Esophagus muscularis mucosa (tissue), 4 donors: ENCODE measurements at regions not wholly inside any gene's neighbourhood (a gene's known extent, or its start where the extent isn't known, plus 50 kb on each side); places are given as distances from the start of the nearest gene placed in this dataset.

Source experiments
- DNase-seq: peaks from one replicate; pipeline ENCODE4 v3.0.0-alpha.2; 2017; ENCODE audit errors: extremely low spot score
- H3K27ac ChIP-seq, 4 donors: fragments of 200-600 bp; sonication (generic); replicated peaks in 1 of 4; 1 replicate in 3 of 4; 2 replicates in 1 of 4; pipeline ENCODE4 v1.5.1; 2016 to 2019; ENCODE audit warnings: mild to moderate bottlenecking in 1 of 4
- H3K27me3 ChIP-seq, 4 donors: fragments of 200-600 bp; sonication (generic); one replicate each; pipeline versions ENCODE4 v1.5.1 to v1.6.0; 2016 to 2019
- H3K36me3 ChIP-seq, 4 donors: fragments of 200-600 bp; sonication (generic); one replicate each; pipeline ENCODE4 v1.5.1; 2016 to 2019
- H3K4me1 ChIP-seq, 4 donors: fragments of 200-600 bp; sonication (generic); one replicate each; pipeline ENCODE4 v1.5.1; 2016 to 2019
- H3K4me3 ChIP-seq, 4 donors: fragments of 200-600 bp; sonication (generic); 1 replicate in 2 of 4; 2 replicates in 2 of 4; pipeline ENCODE4 v1.5.1; 2016 to 2019; ENCODE audit warnings: mild to moderate bottlenecking in 4 of 4, moderate library complexity in 1 of 4
- H3K9me3 ChIP-seq, 4 donors: fragments of 200-600 bp; sonication (generic); 1 replicate in 3 of 4; 2 replicates in 1 of 4; pipeline ENCODE4 v1.5.1; 2016 to 2019
- CTCF ChIP-seq, 3 experiments: fragments of 200-600 bp in 2 of 3; fragments of 450-650 bp in 1 of 3; sonication (generic) in 2 of 3; IDR thresholded peaks; one replicate each; pipeline ENCODE4 v1.5.1; 2017 to 2019; ENCODE audit warnings: antibody characterized with exemption in 3 of 3, mild to moderate bottlenecking in 2 of 3, moderate library complexity in 1 of 3
- EP300 ChIP-seq: sonication (generic); formaldehyde crosslinking; IDR thresholded peaks from one replicate; pipeline ENCODE4 v1.6.1; 2017; ENCODE audit warnings: antibody characterized with exemption
- POLR2A ChIP-seq: fragments of 450-650 bp; IDR thresholded peaks from one replicate; pipeline ENCODE4 v1.6.1; 2017; ENCODE audit warnings: antibody characterized with exemption, moderate library complexity, mild to moderate bottlenecking, low read depth
- POLR2AphosphoS5 ChIP-seq, 2 donors: sonication (generic); formaldehyde crosslinking; IDR thresholded peaks; one replicate each; pipeline ENCODE4 v1.6.1; 2017; ENCODE audit warnings: antibody characterized with exemption in 2 of 2
- WGBS: methylation state at CpG from one replicate; pipeline ENCODE4 v1.1.5; 2018; 5-methylcytosine and 5-hydroxymethylcytosine counted together
- intact Hi-C: fragments of 100-400 bp; cut with DNase I; formaldehyde crosslinking; loops from one replicate; pipeline ENCODE4 v1.15.1; 2023

- intact Hi-C loops, result no loop called here
- Histone ChIP-seq H3K9me3 (no peaks in the 10 kb centered on the region), H3K27me3 (no peaks in the 10 kb centered on the region), H3K4me1 (peaks cover 0 to 5% (median 0%) of the 10 kb centered on the region in 4 donors), H3K36me3 (no peaks in the 10 kb centered on the region), H3K4me3 (no peak overlapping the region), H3K27ac (no peak overlapping the region)
- TF ChIP-seq EP300 (no peak), POLR2AphosphoS5 (IDR thresholded peaks at IDR 0.05) (no peak), CTCF (IDR thresholded peaks at IDR 0.05) (no peak), POLR2A (no peak)
- no peak for DNase-seq
- 65% methylated on average over 3 of the region's 3 CpGs for WGBS
Observed at GRCh38 chr1:87437663-87438295, 109.1 kb downstream of the LMO4 start.

GRCh38 chr1:87439821-87440220 is 111.1 kb downstream of the LMO4 start:
- Histone ChIP-seq H3K4me1 (peaks cover 0 to 5% (median 0%) of the 10 kb centered on the region in 4 donors), H3K4me3 (no peak overlapping the region), H3K27ac (no peak overlapping the region), H3K27me3 (no peaks in the 10 kb centered on the region), H3K9me3 (no peaks in the 10 kb centered on the region), H3K36me3 (no peaks in the 10 kb centered on the region)
- no peak for DNase-seq
- 89% methylated on average over 5 of the region's 5 CpGs for WGBS
- TF ChIP-seq EP300 (no peak), POLR2A (no peak), POLR2AphosphoS5 (IDR thresholded peaks at IDR 0.05) (no peak), CTCF (IDR thresholded peaks at IDR 0.05) (no peak)
- intact Hi-C loops, result no loop called here

- intact Hi-C loops, result no loop called here
- H3K27ac ChIP-seq, result no peak overlapping the region
- no peak for DNase-seq
- no peaks in the 10 kb centered on the region for H3K9me3 ChIP-seq
- H3K4me1 ChIP-seq, result peaks cover 0 to 11% (median 7%) of the 10 kb centered on the region in 4 donors
- H3K4me3 ChIP-seq, result no peak overlapping the region
- 76% methylated on average over 7 of the region's 7 CpGs for WGBS
- no peaks in the 10 kb centered on the region for H3K27me3 ChIP-seq
- no peak for TF ChIP-seq EP300
- no peak for TF ChIP-seq CTCF (IDR thresholded peaks at IDR 0.05)
- TF ChIP-seq POLR2A, result no peak
- TF ChIP-seq POLR2AphosphoS5 (IDR thresholded peaks at IDR 0.05), result no peak
- no peaks in the 10 kb centered on the region for H3K36me3 ChIP-seq
Observed at GRCh38 chr1:87449348-87449963, 120.8 kb downstream of the LMO4 start.

- 89% methylated on average over 5 of the region's 5 CpGs for WGBS
- intact Hi-C loops, result no loop called here
Observed at GRCh38 chr1:87450136-87450535, 121.5 kb downstream of the LMO4 start.

More at GRCh38 chr1:87450136-87450535, 121.5 kb downstream of the LMO4 start:
- TF ChIP-seq EP300, result no peak
- TF ChIP-seq CTCF (IDR thresholded peaks at IDR 0.05), result no peak
- no peak for TF ChIP-seq POLR2A
- no peak for TF ChIP-seq POLR2AphosphoS5 (IDR thresholded peaks at IDR 0.05)
- Histone ChIP-seq H3K9me3 (no peaks in the 10 kb centered on the region), H3K4me1 (peaks cover 0 to 11% (median 7%) of the 10 kb centered on the region in 4 donors), H3K4me3 (no peak overlapping the region), H3K36me3 (no peaks in the 10 kb centered on the region), H3K27ac (no peak overlapping the region), H3K27me3 (no peaks in the 10 kb centered on the region)
- DNase-seq, result no peak
